CD14-positive monocyte (primary cell): ENCODE measurements at regions not wholly inside any gene's neighbourhood (a gene's known extent, or its start where the extent isn't known, plus 50 kb on each side); places are given as distances from the start of the nearest gene placed in this dataset.

Experiments used
- DNase-seq, 3 donors: peaks; one replicate each; pipeline ENCODE4 v3.0.0-alpha.2; 2011 to 2022
- H2AFZ ChIP-seq: 2 replicates; pipeline ENCODE4 v1.6.0; 2012; ENCODE audit warnings: mild to moderate bottlenecking, low read depth, low read length, inconsistent platforms; ENCODE audit not compliant: insufficient read depth, poor library complexity, severe bottlenecking
- H3K27ac ChIP-seq, 2 donors: 1 replicate in 1 of 2; 2 replicates in 1 of 2; pipeline ENCODE4 v1.5.1; 2012 to 2013; ENCODE audit warnings: low read length in 2 of 2, control low read depth in 1 of 2, inconsistent platforms in 1 of 2, low read depth in 1 of 2, mild to moderate bottlenecking in 1 of 2
- H3K27me3 ChIP-seq, 2 donors: one replicate each; pipeline versions ENCODE4 v1.6.0 to v1.6.1; 2011 to 2013; ENCODE audit warnings: low read length in 2 of 2; ENCODE audit not compliant: control insufficient read depth in 2 of 2, insufficient read depth in 2 of 2
- H3K36me3 ChIP-seq, 2 donors: replicated peaks in 1 of 2; 1 replicate in 1 of 2; 2 replicates in 1 of 2; pipeline versions ENCODE4 v1.5.1 to v1.6.1; 2012 to 2013; ENCODE audit warnings: low read length in 2 of 2, control low read depth in 1 of 2, inconsistent platforms in 1 of 2, mild to moderate bottlenecking in 1 of 2; ENCODE audit not compliant: insufficient read depth in 2 of 2, control insufficient read depth in 1 of 2
- H3K4me1 ChIP-seq, 2 donors: 1 replicate in 1 of 2; 2 replicates in 1 of 2; pipeline versions ENCODE4 v1.5.1 to v1.6.1; 2012 to 2013; ENCODE audit warnings: low read length in 2 of 2, control low read depth in 1 of 2, inconsistent platforms in 1 of 2, mild to moderate bottlenecking in 1 of 2, moderate library complexity in 1 of 2; ENCODE audit not compliant: insufficient read depth in 2 of 2, control insufficient read depth in 1 of 2
- H3K4me2 ChIP-seq: replicated peaks from 2 replicates; pipeline ENCODE3; 2012; ENCODE audit warnings: low read length, moderate library complexity, mild to moderate bottlenecking; ENCODE audit not compliant: poor library complexity, severe bottlenecking; ENCODE audit errors: extremely low read depth
- H3K4me3 ChIP-seq, 3 experiments: fragments of 200-600 bp in 1 of 3; sonication (generic) in 1 of 3; replicated peaks in 1 of 3; 1 replicate in 2 of 3; 2 replicates in 1 of 3; pipeline ENCODE4 v1.5.1; 2011 to 2013; ENCODE audit warnings: low read length in 3 of 3, mild to moderate bottlenecking in 3 of 3, control low read depth in 2 of 3, low read depth in 2 of 3, inconsistent platforms in 1 of 3, moderate library complexity in 1 of 3
- H3K79me2 ChIP-seq: 2 replicates; pipeline ENCODE4 v1.6.0; 2012; ENCODE audit warnings: mild to moderate bottlenecking, control low read depth, inconsistent platforms, low read length, moderate library complexity; ENCODE audit not compliant: insufficient read depth
- H3K9ac ChIP-seq: 2 replicates; pipeline ENCODE4 v1.6.0; 2017; ENCODE audit warnings: low read length, mild to moderate bottlenecking; ENCODE audit not compliant: insufficient read depth, poor library complexity, severe bottlenecking
- H3K9me3 ChIP-seq, 2 donors: replicated peaks in 1 of 2; 1 replicate in 1 of 2; 2 replicates in 1 of 2; pipeline versions ENCODE4 v1.5.1 to v1.6.1; 2012 to 2013; ENCODE audit warnings: low read length in 2 of 2, control low read depth in 1 of 2; ENCODE audit not compliant: control insufficient read depth in 1 of 2, insufficient read depth in 1 of 2
- H4K20me1 ChIP-seq: 2 replicates; pipeline ENCODE4 v1.6.0; 2012; ENCODE audit warnings: mild to moderate bottlenecking, low read length, control low read depth, moderate library complexity; ENCODE audit not compliant: insufficient read depth
- H3K27ac Mint-ChIP-seq, 7 donors: one replicate each; pipeline ENCODE4 v1.8.0; 2020; ENCODE audit warnings: mild to moderate bottlenecking in 7 of 7, mixed read lengths in 7 of 7, moderate library complexity in 6 of 7, inconsistent platforms in 2 of 7
- H3K27me3 Mint-ChIP-seq, 3 donors: one replicate each; pipeline ENCODE4 v1.8.0; 2021 to 2022; ENCODE audit warnings: low read depth in 3 of 3, mild to moderate bottlenecking in 3 of 3, mixed read lengths in 3 of 3, moderate library complexity in 3 of 3, inconsistent platforms in 1 of 3
- H3K36me3 Mint-ChIP-seq, 2 donors: one replicate each; pipeline ENCODE4 v1.8.0; 2020; ENCODE audit warnings: mixed read lengths in 2 of 2, inconsistent platforms in 1 of 2, mild to moderate bottlenecking in 1 of 2
- H3K4me1 Mint-ChIP-seq: one replicate; pipeline ENCODE4 v1.8.0; 2020; ENCODE audit warnings: mild to moderate bottlenecking, mixed read lengths
- H3K4me3 Mint-ChIP-seq, 2 donors: one replicate each; pipeline ENCODE4 v1.8.0; 2020; ENCODE audit warnings: mild to moderate bottlenecking in 2 of 2, mixed read lengths in 2 of 2, moderate library complexity in 1 of 2
- H3K9me3 Mint-ChIP-seq, 7 donors: one replicate each; pipeline ENCODE4 v1.8.0; 2020 to 2022; ENCODE audit warnings: mixed read lengths in 7 of 7, mild to moderate bottlenecking in 6 of 7, moderate library complexity in 6 of 7, inconsistent platforms in 2 of 7
- WGBS: methylation state at CpG from one replicate; pipeline ENCODE4 v1.1.5; 2013; ENCODE audit warnings: missing lambda C conversion rate; ENCODE audit not compliant: insufficient coverage; 5-methylcytosine and 5-hydroxymethylcytosine counted together
- intact Hi-C, 2 donors: fragments of 100-400 bp; cut with micrococcal nuclease; formaldehyde crosslinking; loops; one replicate each; pipeline versions ENCODE4 v1.15.0 to v1.15.1; 2023
- TF ChIP-seq, protein P1 (sequence below): fragments of 200-600 bp; IDR thresholded peaks from one replicate; pipeline ENCODE4 v1.8.0; 2022; ENCODE audit warnings: antibody characterized with exemption, mild to moderate bottlenecking

- Histone ChIP-seq H4K20me1 (no peaks in the 10 kb centered on the region), H3K27me3 (no peaks in the 10 kb centered on the region), H3K4me3 (no peak overlapping the region), H3K4me2 (no peak overlapping the region), H3K9ac (no peak overlapping the region), H2AFZ (no peak overlapping the region), H3K79me2 (no peaks in the 10 kb centered on the region), H3K27ac (no peak overlapping the region), H3K4me1 (no peaks in the 10 kb centered on the region), H3K9me3 (peaks cover 0 to 2% of the 10 kb centered on the region in 2 donors), H3K36me3 (no peaks in the 10 kb centered on the region)
- peaks cover 0 to 5% (median 3%) of the 10 kb centered on the region in 3 donors for H3K27me3 Mint-ChIP-seq
- H3K4me3 Mint-ChIP-seq, result no peak overlapping the region
- DNase-seq, result no peak
- WGBS, result 82% methylated on average over 2 of the region's 4 CpGs
- H3K36me3 Mint-ChIP-seq, result no peaks in the 10 kb centered on the region
- intact Hi-C loops, result no loop called here
- TF ChIP-seq, protein P1, sequence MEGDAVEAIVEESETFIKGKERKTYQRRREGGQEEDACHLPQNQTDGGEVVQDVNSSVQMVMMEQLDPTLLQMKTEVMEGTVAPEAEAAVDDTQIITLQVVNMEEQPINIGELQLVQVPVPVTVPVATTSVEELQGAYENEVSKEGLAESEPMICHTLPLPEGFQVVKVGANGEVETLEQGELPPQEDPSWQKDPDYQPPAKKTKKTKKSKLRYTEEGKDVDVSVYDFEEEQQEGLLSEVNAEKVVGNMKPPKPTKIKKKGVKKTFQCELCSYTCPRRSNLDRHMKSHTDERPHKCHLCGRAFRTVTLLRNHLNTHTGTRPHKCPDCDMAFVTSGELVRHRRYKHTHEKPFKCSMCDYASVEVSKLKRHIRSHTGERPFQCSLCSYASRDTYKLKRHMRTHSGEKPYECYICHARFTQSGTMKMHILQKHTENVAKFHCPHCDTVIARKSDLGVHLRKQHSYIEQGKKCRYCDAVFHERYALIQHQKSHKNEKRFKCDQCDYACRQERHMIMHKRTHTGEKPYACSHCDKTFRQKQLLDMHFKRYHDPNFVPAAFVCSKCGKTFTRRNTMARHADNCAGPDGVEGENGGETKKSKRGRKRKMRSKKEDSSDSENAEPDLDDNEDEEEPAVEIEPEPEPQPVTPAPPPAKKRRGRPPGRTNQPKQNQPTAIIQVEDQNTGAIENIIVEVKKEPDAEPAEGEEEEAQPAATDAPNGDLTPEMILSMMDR, result no peak
- no peaks in the 10 kb centered on the region for H3K4me1 Mint-ChIP-seq
- peaks cover 0 to 8% (median 2%) of the 10 kb centered on the region in 7 donors for H3K9me3 Mint-ChIP-seq
- H3K27ac Mint-ChIP-seq, result no peak overlapping the region
Measured at GRCh38 chr10:8534891-8535290, 480.4 kb downstream of the GATA3 start.

DNA sequence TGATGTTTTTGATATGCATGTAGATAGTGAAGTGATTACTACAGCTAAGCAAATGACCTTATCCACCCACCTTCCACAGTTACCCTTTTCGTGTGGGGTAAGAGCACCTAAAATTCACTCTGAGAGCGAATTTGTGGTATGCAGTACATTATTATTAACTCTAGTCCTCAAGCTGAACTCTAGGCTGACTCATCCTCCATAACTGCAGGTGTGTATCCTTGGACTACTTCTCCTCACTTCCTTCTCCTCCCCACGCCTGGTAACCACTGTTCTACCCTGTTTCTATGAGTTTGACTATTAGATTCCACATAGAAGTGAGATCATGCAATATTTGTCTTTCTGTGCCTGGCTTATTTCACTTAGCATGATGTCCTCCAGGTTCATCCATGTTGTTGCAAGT lies 484.6 kb downstream of the GATA3 start:
- Histone ChIP-seq H4K20me1 (no peaks in the 10 kb centered on the region), H2AFZ (no peak overlapping the region), H3K9me3 (peaks cover 2 to 3% of the 10 kb centered on the region in 2 donors), H3K36me3 (no peaks in the 10 kb centered on the region), H3K4me1 (no peaks in the 10 kb centered on the region), H3K27me3 (no peaks in the 10 kb centered on the region), H3K9ac (no peak overlapping the region), H3K27ac (no peak overlapping the region), H3K79me2 (no peaks in the 10 kb centered on the region), H3K4me3 (no peak overlapping the region), H3K4me2 (no peak overlapping the region)
- intact Hi-C loops, result no loop called here
- no peak for DNase-seq
- TF ChIP-seq, protein P1, result no peak
- H3K36me3 Mint-ChIP-seq, result no peaks in the 10 kb centered on the region
- H3K27me3 Mint-ChIP-seq, result peaks cover 0 to 3% (median 0%) of the 10 kb centered on the region in 3 donors
- no peaks in the 10 kb centered on the region for H3K4me1 Mint-ChIP-seq
- WGBS, result 100% methylated on average over 2 of the region's 3 CpGs
- H3K9me3 Mint-ChIP-seq, result peaks cover 0 to 12% (median 2%) of the 10 kb centered on the region in 7 donors
- no peak overlapping the region for H3K27ac Mint-ChIP-seq
- no peak overlapping the region for H3K4me3 Mint-ChIP-seq
